SK-N-SH treated with all-trans-retinoic acid at 6 μM for 48 hours (cell line): ENCODE measurements at regions not wholly inside any gene's neighbourhood (a gene's known extent, or its start where the extent isn't known, plus 50 kb on each side); places are given as distances from the start of the nearest gene placed in this dataset.

Experiments
- GLIS3 ChIP-seq: fragments of 250-450 bp; sonication (Bioruptor Pico); IDR thresholded peaks from 2 replicates; pipeline ENCODE4 v1.5.0; 2020; ENCODE audit warnings: mild to moderate bottlenecking, moderate library complexity
- TCF4 ChIP-seq: fragments of 250-450 bp; sonication (Bioruptor Pico); IDR thresholded peaks from 2 replicates; pipeline ENCODE4 v1.8.0; 2021; ENCODE audit warnings: mild to moderate bottlenecking, moderate library complexity, borderline replicate concordance
- TOX ChIP-seq: fragments of 250-450 bp; sonication (Bioruptor Pico); IDR thresholded peaks from 2 replicates; pipeline ENCODE4 v1.8.0; 2021; ENCODE audit warnings: mild to moderate bottlenecking, moderate library complexity, borderline replicate concordance
- ZC3H10 ChIP-seq: fragments of 250-450 bp; sonication (Bioruptor Pico); IDR thresholded peaks from 2 replicates; pipeline ENCODE4 v1.5.1; 2021; ENCODE audit warnings: mild to moderate bottlenecking, moderate library complexity
- ZNF565 ChIP-seq: fragments of 450-650 bp; formaldehyde crosslinking; conservative IDR thresholded peaks from 2 replicates; pipeline ENCODE4 v1.5.0; 2020; ENCODE audit warnings: low read depth, mild to moderate bottlenecking, moderate library complexity
- ZNF70 ChIP-seq: fragments of 450-650 bp; formaldehyde crosslinking; IDR thresholded peaks from 2 replicates; pipeline ENCODE4 v1.5.0; 2020; ENCODE audit warnings: mild to moderate bottlenecking, moderate library complexity
- TF ChIP-seq, protein P1 (sequence below): fragments of 250-450 bp; sonication (Bioruptor Pico); IDR thresholded peaks from 2 replicates; pipeline ENCODE4 v1.5.1; 2021; ENCODE audit warnings: mild to moderate bottlenecking, moderate library complexity
- TF ChIP-seq, protein P2 (sequence below): fragments of 250-450 bp; sonication (Bioruptor Pico); IDR thresholded peaks from 2 replicates; pipeline ENCODE4 v1.5.0; 2020; ENCODE audit warnings: mild to moderate bottlenecking, moderate library complexity
- TF ChIP-seq, protein P3 (sequence below): fragments of 250-450 bp; sonication (Bioruptor Pico); IDR thresholded peaks from 2 replicates; pipeline ENCODE4 v1.8.0; 2020; ENCODE audit warnings: mild to moderate bottlenecking, moderate library complexity, borderline replicate concordance

DNA sequence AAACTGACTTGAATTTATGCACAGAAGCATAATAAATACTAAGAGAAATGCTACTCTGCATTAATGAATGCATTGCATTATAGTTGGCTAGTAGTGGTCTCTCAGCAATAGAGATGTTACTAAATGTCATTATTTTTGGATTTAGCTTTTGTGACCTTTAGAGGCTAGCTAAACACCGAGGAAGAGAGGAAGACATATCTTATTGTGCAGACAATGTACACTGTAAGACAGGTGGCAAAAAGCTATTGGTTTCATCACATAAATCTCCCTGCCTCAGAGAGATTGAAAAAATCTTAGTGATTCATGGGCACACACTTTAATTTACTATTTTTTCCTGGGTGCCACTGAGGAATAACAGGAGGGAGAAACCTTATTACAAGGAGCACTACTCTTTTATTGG is 435.9 kb downstream of the TMEM232 start:
- TF ChIP-seq, protein P1, sequence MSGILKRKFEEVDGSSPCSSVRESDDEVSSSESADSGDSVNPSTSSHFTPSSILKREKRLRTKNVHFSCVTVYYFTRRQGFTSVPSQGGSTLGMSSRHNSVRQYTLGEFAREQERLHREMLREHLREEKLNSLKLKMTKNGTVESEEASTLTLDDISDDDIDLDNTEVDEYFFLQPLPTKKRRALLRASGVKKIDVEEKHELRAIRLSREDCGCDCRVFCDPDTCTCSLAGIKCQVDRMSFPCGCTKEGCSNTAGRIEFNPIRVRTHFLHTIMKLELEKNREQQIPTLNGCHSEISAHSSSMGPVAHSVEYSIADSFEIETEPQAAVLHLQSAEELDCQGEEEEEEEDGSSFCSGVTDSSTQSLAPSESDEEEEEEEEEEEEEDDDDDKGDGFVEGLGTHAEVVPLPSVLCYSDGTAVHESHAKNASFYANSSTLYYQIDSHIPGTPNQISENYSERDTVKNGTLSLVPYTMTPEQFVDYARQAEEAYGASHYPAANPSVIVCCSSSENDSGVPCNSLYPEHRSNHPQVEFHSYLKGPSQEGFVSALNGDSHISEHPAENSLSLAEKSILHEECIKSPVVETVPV (CRISPR knock-in tag): no peak
- TF ChIP-seq, protein P2, sequence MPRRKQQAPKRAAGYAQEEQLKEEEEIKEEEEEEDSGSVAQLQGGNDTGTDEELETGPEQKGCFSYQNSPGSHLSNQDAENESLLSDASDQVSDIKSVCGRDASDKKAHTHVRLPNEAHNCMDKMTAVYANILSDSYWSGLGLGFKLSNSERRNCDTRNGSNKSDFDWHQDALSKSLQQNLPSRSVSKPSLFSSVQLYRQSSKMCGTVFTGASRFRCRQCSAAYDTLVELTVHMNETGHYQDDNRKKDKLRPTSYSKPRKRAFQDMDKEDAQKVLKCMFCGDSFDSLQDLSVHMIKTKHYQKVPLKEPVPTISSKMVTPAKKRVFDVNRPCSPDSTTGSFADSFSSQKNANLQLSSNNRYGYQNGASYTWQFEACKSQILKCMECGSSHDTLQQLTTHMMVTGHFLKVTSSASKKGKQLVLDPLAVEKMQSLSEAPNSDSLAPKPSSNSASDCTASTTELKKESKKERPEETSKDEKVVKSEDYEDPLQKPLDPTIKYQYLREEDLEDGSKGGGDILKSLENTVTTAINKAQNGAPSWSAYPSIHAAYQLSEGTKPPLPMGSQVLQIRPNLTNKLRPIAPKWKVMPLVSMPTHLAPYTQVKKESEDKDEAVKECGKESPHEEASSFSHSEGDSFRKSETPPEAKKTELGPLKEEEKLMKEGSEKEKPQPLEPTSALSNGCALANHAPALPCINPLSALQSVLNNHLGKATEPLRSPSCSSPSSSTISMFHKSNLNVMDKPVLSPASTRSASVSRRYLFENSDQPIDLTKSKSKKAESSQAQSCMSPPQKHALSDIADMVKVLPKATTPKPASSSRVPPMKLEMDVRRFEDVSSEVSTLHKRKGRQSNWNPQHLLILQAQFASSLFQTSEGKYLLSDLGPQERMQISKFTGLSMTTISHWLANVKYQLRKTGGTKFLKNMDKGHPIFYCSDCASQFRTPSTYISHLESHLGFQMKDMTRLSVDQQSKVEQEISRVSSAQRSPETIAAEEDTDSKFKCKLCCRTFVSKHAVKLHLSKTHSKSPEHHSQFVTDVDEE (CRISPR knock-in tag): no peak
- TF ChIP-seq TCF4 (CRISPR knock-in tag): no peak
- no peak for TF ChIP-seq GLIS3 (CRISPR knock-in tag)
- TF ChIP-seq ZNF70: no peak
- TF ChIP-seq, protein P3, sequence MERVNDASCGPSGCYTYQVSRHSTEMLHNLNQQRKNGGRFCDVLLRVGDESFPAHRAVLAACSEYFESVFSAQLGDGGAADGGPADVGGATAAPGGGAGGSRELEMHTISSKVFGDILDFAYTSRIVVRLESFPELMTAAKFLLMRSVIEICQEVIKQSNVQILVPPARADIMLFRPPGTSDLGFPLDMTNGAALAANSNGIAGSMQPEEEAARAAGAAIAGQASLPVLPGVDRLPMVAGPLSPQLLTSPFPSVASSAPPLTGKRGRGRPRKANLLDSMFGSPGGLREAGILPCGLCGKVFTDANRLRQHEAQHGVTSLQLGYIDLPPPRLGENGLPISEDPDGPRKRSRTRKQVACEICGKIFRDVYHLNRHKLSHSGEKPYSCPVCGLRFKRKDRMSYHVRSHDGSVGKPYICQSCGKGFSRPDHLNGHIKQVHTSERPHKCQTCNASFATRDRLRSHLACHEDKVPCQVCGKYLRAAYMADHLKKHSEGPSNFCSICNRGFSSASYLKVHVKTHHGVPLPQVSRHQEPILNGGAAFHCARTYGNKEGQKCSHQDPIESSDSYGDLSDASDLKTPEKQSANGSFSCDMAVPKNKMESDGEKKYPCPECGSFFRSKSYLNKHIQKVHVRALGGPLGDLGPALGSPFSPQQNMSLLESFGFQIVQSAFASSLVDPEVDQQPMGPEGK (CRISPR knock-in tag): no peak
- TF ChIP-seq ZC3H10 (CRISPR knock-in tag): no peak
- TF ChIP-seq TOX (CRISPR knock-in tag): no peak
- no peak for TF ChIP-seq ZNF565 (CRISPR knock-in tag)
